Ascending aorta (tissue), 2 donors: ENCODE measurements at regions not wholly inside any gene's neighbourhood (a gene's known extent, or its start where the extent isn't known, plus 50 kb on each side); places are given as distances from the start of the nearest gene placed in this dataset.
"Not testable (repeated sequence)": the region's sequence is repeated elsewhere in the genome, so short reads cannot be mapped to it uniquely, and the experiment has no call there.

Source experiments
- DNase-seq, 2 donors: peaks; one replicate each; pipeline ENCODE4 v3.0.0-alpha.2; 2019; ENCODE audit warnings: low spot score in 2 of 2
- H3K27ac ChIP-seq, 2 donors: fragments of 200-600 bp; sonication (generic); one replicate each; pipeline ENCODE4 v1.5.1; 2016 to 2017; ENCODE audit warnings: mild to moderate bottlenecking in 1 of 2
- H3K27me3 ChIP-seq: fragments of 200-600 bp; sonication (generic); one replicate; pipeline ENCODE4 v1.5.1; 2017
- H3K36me3 ChIP-seq, 2 donors: fragments of 200-600 bp; sonication (generic); one replicate each; pipeline ENCODE4 v1.5.1; 2016
- H3K4me1 ChIP-seq, 2 donors: fragments of 200-600 bp; sonication (generic); one replicate each; pipeline ENCODE4 v1.5.1; 2016 to 2017; ENCODE audit warnings: mild to moderate bottlenecking in 1 of 2
- H3K4me3 ChIP-seq, 2 donors: fragments of 200-600 bp; sonication (generic); one replicate each; pipeline ENCODE4 v1.5.1; 2016 to 2017; ENCODE audit warnings: mild to moderate bottlenecking in 1 of 2
- H3K9me3 ChIP-seq, 2 donors: fragments of 200-600 bp; sonication (generic); one replicate each; pipeline ENCODE4 v1.5.1; 2016
- intact Hi-C: fragments of 100-400 bp; cut with DNase I; formaldehyde crosslinking; loops from one replicate; pipeline ENCODE4 v1.15.1; 2023
- TF ChIP-seq, protein P1 (sequence below), 3 experiments: fragments of 200-600 bp in 2 of 3; fragments of 450-650 bp in 1 of 3; sonication (generic) in 2 of 3; IDR thresholded peaks; one replicate each; pipeline ENCODE4 v1.5.1; 2016 to 2019; ENCODE audit warnings: antibody characterized with exemption in 3 of 3, mild to moderate bottlenecking in 1 of 3, moderate library complexity in 1 of 3

DNA sequence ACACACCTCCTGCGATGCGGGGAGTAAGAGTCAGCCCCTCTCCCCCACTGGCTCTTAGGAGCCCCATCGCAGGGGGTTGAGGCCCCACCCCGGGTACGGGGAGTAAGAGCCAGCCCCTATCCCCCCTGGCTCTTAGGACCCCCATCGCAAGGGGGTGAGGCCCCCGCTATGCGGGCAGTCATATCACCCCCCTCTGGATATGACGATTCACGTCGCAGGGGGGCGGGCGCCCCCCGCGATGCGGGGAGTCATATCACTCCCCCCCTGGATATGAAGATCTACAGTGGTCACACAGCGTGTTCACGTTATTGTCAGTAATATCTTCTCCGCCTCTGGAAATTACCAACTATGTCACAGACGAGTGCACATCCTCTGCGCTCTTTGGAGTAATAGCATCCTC lies 61.1 kb downstream of the DEFB131A start:
- H3K36me3 ChIP-seq, H3K27me3 ChIP-seq, DNase-seq, H3K9me3 ChIP-seq, intact Hi-C loops, H3K4me3 ChIP-seq, H3K27ac ChIP-seq, H3K4me1 ChIP-seq: not testable (repeated sequence)

DNA sequence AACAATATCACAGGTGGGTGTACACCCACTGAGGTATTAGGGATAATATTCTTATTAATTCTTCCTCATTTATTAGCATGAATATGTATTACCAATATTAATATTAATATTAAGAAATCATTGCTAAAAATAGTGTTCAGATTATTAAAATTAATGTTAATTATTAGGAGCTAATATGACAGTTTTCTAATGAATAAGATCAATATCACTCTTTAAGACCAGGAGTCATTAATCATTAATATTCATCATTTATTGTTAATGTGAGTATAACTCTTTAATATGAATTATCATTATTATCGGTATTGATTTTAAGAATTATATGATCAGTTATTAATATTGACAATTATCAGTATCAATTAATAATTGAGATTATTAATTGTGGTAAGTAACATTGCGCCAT lies 62.5 kb downstream of the DEFB131A start:
- H3K9me3 ChIP-seq, H3K27me3 ChIP-seq, H3K4me1 ChIP-seq, intact Hi-C loops, H3K36me3 ChIP-seq, H3K4me3 ChIP-seq, DNase-seq, H3K27ac ChIP-seq: not testable (repeated sequence)

- H3K27ac ChIP-seq, H3K4me3 ChIP-seq, H3K9me3 ChIP-seq, intact Hi-C loops, H3K27me3 ChIP-seq, H3K36me3 ChIP-seq, DNase-seq, H3K4me1 ChIP-seq: not testable (repeated sequence)
Measured at GRCh38 chr4:9512941-9513340, 68.7 kb downstream of the DEFB131A start.

GRCh38 chr4:9519631-9520030 lies 75.4 kb downstream of the DEFB131A start:
- intact Hi-C loops, H3K9me3 ChIP-seq, DNase-seq, H3K4me1 ChIP-seq, H3K4me3 ChIP-seq, H3K27me3 ChIP-seq, H3K36me3 ChIP-seq, H3K27ac ChIP-seq: not testable (repeated sequence)

GRCh38 chr4:9522903-9523302 lies 78.7 kb downstream of the DEFB131A start:
- H3K27ac ChIP-seq, H3K9me3 ChIP-seq, H3K4me1 ChIP-seq, H3K4me3 ChIP-seq, H3K27me3 ChIP-seq, H3K36me3 ChIP-seq, intact Hi-C loops, DNase-seq: not testable (repeated sequence)

- H3K4me3 ChIP-seq, H3K27ac ChIP-seq, DNase-seq, H3K4me1 ChIP-seq, H3K36me3 ChIP-seq, H3K27me3 ChIP-seq, H3K9me3 ChIP-seq, intact Hi-C loops: not testable (repeated sequence)
Measured at GRCh38 chr4:9524406-9524805, 80.2 kb downstream of the DEFB131A start.

DNA sequence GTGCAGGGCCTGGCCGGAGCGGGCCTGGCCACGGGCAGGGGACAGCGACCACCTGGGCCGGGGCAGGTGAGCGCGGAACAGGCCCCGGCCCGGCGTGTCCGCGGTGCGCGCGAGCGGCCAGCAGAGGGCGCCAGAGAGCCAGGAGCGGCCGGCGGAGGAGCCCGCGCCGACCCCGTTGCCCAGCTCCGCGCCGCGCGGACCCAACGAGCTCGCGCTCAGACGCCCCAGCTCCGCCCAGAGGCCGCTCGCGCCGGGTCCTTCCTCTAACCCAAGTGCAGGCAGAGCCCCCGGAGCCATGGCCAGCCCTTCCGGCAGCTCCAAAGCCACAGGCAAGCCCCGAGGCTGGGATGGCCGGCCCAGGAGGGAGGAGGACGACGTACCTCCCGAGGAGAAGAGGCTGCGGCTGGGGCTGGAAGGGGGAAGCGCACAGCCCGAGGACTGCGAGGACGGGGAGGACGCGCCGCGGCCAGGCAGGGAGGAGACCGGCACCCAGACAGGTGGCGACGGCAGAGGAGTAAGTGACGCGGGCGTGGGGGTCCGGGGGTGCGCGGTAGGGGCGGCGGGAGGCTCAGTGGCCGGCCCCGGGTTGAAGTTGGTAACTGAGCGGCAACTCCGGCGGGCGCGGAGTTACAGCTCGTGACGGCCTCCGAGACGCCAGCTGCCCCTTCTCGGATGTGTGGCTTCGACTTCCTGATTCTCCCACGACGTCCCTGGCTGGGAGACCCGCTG lies 88.1 kb downstream of the DEFB131A start:
- intact Hi-C loops, H3K27ac ChIP-seq, H3K4me1 ChIP-seq, H3K36me3 ChIP-seq, H3K9me3 ChIP-seq, H3K27me3 ChIP-seq: not testable (repeated sequence)
- H3K4me3 ChIP-seq, result peak overlapping the region; percentile 62 to 63
- peak in 1 of 2 donors; percentile 77 for DNase-seq
- TF ChIP-seq, protein P1, sequence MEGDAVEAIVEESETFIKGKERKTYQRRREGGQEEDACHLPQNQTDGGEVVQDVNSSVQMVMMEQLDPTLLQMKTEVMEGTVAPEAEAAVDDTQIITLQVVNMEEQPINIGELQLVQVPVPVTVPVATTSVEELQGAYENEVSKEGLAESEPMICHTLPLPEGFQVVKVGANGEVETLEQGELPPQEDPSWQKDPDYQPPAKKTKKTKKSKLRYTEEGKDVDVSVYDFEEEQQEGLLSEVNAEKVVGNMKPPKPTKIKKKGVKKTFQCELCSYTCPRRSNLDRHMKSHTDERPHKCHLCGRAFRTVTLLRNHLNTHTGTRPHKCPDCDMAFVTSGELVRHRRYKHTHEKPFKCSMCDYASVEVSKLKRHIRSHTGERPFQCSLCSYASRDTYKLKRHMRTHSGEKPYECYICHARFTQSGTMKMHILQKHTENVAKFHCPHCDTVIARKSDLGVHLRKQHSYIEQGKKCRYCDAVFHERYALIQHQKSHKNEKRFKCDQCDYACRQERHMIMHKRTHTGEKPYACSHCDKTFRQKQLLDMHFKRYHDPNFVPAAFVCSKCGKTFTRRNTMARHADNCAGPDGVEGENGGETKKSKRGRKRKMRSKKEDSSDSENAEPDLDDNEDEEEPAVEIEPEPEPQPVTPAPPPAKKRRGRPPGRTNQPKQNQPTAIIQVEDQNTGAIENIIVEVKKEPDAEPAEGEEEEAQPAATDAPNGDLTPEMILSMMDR (IDR thresholded peaks at IDR 0.05), result peak; percentile 17 to 71 (median 54)

DNA sequence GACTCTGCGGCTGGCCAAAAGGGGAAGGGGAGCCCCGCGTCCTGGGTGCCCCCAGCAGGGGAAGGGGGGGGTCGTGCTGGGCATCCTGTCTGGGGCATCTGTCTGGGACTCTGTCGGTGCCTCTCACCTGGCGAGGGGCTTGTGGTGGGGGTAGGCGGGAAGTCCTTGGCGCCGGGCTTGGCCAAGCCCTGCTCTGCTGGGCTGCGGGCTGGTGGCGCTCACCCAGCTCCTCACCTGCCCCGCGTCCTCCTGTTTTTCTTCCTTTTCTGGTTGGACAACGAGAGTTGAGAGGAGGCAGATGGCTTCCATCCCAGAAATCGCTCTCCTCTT lies 88.6 kb downstream of the DEFB131A start:
- not testable (repeated sequence) for DNase-seq

GRCh38 chr4:9537101-9537500 lies 92.9 kb downstream of the DEFB131A start:
- H3K27me3 ChIP-seq, DNase-seq, H3K4me1 ChIP-seq, H3K36me3 ChIP-seq, H3K9me3 ChIP-seq, H3K27ac ChIP-seq, H3K4me3 ChIP-seq, intact Hi-C loops: not testable (repeated sequence)

More for the DNA sequence above, 88.6 kb downstream of the DEFB131A start:
- H3K27me3 ChIP-seq, H3K27ac ChIP-seq, H3K36me3 ChIP-seq, intact Hi-C loops, H3K9me3 ChIP-seq, H3K4me1 ChIP-seq: not testable (repeated sequence)
- H3K4me3 ChIP-seq, result peak overlapping the region; percentile 62 to 63

DNA sequence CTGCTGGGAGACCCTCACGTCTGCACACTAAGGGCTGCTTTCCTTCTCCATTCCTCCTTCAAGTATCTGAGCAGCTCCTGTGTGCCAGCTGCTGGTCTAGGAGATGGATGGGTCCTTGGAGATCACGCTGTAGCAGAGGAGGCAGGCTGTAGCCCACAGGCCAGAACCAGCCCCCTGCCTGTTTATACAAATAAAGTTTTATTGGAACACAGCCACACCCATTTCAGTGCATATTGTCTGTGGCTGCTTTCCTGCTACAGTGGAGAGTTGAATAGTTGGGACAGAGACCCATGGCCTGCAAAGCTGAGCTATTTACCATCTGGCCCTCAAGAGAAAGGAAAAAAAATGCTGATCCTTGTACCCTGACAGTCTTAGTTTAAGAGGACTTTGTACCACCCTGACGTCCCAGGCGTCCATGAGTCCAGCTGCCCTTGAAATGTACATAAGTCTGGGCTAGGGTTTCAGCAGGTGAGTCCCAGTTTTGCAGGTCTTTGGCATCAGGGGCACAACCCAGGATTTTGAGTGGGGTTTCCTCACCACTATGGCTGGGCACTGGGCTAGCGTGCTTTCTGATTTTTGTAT lies 95.8 kb downstream of the DEFB131A start:
- H3K36me3 ChIP-seq, H3K27me3 ChIP-seq, H3K9me3 ChIP-seq, intact Hi-C loops, H3K4me3 ChIP-seq, H3K4me1 ChIP-seq, DNase-seq, H3K27ac ChIP-seq: not testable (repeated sequence)

DNA sequence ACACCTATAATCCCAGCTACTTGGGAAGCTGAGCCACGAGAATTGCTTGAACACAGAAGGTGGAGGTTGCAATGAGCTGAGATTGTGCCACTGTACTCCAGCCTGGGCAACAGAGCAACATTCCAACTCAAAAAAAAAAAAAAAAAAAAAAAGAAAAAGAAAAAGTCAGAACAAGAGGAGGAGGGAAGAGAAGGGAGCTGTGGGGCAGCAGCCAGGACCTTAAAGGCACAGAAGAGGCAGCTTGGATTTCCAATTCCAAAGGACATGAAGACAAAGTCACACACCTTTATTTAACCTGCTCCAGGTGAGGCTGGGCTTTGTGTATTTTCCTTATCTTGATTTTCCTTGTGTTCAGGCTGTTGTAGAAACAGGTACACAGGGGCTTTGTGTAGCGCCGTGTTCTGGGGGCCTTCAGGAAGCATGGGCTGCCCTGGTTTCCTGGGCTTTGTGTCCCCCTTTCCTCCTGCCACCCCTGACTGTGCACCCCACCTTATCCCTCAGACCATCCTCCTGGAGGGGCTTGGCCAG lies 97.2 kb downstream of the DEFB131A start:
- H3K4me3 ChIP-seq, H3K4me1 ChIP-seq, H3K27me3 ChIP-seq, H3K36me3 ChIP-seq, H3K27ac ChIP-seq, DNase-seq, intact Hi-C loops, H3K9me3 ChIP-seq: not testable (repeated sequence)

GRCh38 chr4:9544851-9545250 lies 100.6 kb downstream of the DEFB131A start:
- H3K4me3 ChIP-seq, DNase-seq, H3K9me3 ChIP-seq, H3K27ac ChIP-seq, H3K4me1 ChIP-seq, H3K27me3 ChIP-seq, intact Hi-C loops, H3K36me3 ChIP-seq: not testable (repeated sequence)

DNA sequence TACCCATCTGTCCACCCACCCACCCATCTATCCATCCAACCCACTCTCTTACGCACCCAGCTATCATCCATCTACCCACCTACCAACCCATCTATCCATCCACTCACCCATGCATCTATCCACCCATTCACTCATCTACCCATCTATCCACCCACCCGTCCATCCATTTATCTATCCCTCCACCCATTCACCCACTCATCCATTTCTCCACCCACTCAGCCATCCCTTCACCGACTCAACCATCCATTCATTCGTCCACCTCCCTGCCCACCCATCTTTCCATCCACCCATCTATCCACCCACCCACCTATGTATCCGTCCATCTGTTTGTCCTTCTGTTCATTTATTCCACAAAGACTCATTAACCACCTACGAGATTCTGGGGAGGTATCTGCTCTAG lies 103.3 kb downstream of the DEFB131A start:
- H3K4me3 ChIP-seq, intact Hi-C loops, H3K27ac ChIP-seq, H3K27me3 ChIP-seq, DNase-seq, H3K9me3 ChIP-seq, H3K36me3 ChIP-seq, H3K4me1 ChIP-seq: not testable (repeated sequence)

- intact Hi-C loops, H3K4me3 ChIP-seq, H3K36me3 ChIP-seq, DNase-seq, H3K27ac ChIP-seq, H3K9me3 ChIP-seq, H3K4me1 ChIP-seq, H3K27me3 ChIP-seq: not testable (repeated sequence)
Measured at GRCh38 chr4:9556076-9556475, 111.9 kb downstream of the DEFB131A start.
